H1 (cell line): ENCODE measurements at regions not wholly inside any gene's neighbourhood (a gene's known extent, or its start where the extent isn't known, plus 50 kb on each side); places are given as distances from the start of the nearest gene placed in this dataset.

ENCODE experiments used
- CTCF ChIA-PET: fragments of 300-600 bp; sonication (Branson Sonifier 250); formaldehyde crosslinking; loops from one replicate; lab custom pipeline; 2021; ENCODE audit not compliant: partially characterized antibody; lab: Charles Lee
- POLR2A ChIA-PET: fragments of 300-600 bp; sonication (Branson Sonifier 250); formaldehyde crosslinking; loops from one replicate; lab custom pipeline; 2021; ENCODE audit warnings: inconsistent platforms; ENCODE audit not compliant: partially characterized antibody; lab: Charles Lee
- DNase-seq, 2 experiments: peaks; one replicate each; pipeline versions ENCODE4 v3.0.0 to v3.0.0-alpha.2; 2010 to 2022; ENCODE audit warnings: low spot score in 2 of 2, low read depth in 1 of 2, mixed read lengths in 1 of 2
- FAIRE-seq: peaks from 2 replicates; lab custom pipeline; 2011; peaks lifted over from hg19 to GRCh38; lab: Jason Lieb, UNC
- H2AFZ ChIP-seq: 2 replicates; pipeline ENCODE4 v1.8.1; 2012; ENCODE audit warnings: low read length, inconsistent platforms
- H2AK5ac ChIP-seq: 2 replicates; pipeline ENCODE4 v1.6.1; 2013; ENCODE audit warnings: low read depth, low read length
- H2BK120ac ChIP-seq: replicated peaks from 2 replicates; pipeline ENCODE3; 2013; ENCODE audit warnings: low read depth, low read length, inconsistent platforms
- H2BK12ac ChIP-seq: 2 replicates; pipeline ENCODE4 v1.6.1; 2013; ENCODE audit warnings: low read depth, low read length
- H2BK15ac ChIP-seq: 2 replicates; pipeline ENCODE4 v1.6.1; 2013; ENCODE audit warnings: low read length
- H2BK20ac ChIP-seq: 2 replicates; pipeline ENCODE4 v1.6.1; 2013; ENCODE audit warnings: low read length
- H2BK5ac ChIP-seq: 2 replicates; pipeline ENCODE4 v1.6.1; 2013; ENCODE audit warnings: low read depth, low read length
- H3K14ac ChIP-seq: 2 replicates; pipeline ENCODE4 v1.6.1; 2013; ENCODE audit warnings: inconsistent platforms; ENCODE audit not compliant: insufficient read length
- H3K18ac ChIP-seq: 2 replicates; pipeline ENCODE4 v1.6.1; 2013; ENCODE audit warnings: low read length; ENCODE audit errors: extremely low read depth
- H3K23ac ChIP-seq: 2 replicates; pipeline ENCODE4 v1.6.1; 2013; ENCODE audit warnings: inconsistent platforms; ENCODE audit not compliant: insufficient read length
- H3K23me2 ChIP-seq: 2 replicates; pipeline ENCODE4 v1.6.1; 2013; ENCODE audit warnings: low read depth, low read length
- H3K27ac ChIP-seq: 2 replicates; pipeline ENCODE4 v1.6.1; 2011; ENCODE audit warnings: low read depth, low read length, inconsistent platforms
- H3K27me3 ChIP-seq, 4 experiments: replicated peaks in 1 of 4; 1 replicate in 1 of 4; 2 replicates in 3 of 4; pipeline versions ENCODE4 v1.6.1 to v1.8.1; 2011 to 2013; ENCODE audit warnings: low read length in 3 of 4, mild to moderate bottlenecking in 3 of 4, inconsistent platforms in 2 of 4, mixed read lengths in 2 of 4, moderate library complexity in 1 of 4; ENCODE audit not compliant: control insufficient read depth in 3 of 4, insufficient read depth in 3 of 4; ENCODE audit errors: extremely low read depth in 1 of 4
- H3K36me3 ChIP-seq, 4 experiments: 2 replicates each; pipeline versions ENCODE4 v1.6.1 to v1.8.1; 2011 to 2013; ENCODE audit warnings: mild to moderate bottlenecking in 4 of 4, low read length in 3 of 4, moderate library complexity in 2 of 4, control low read depth in 1 of 4, inconsistent platforms in 1 of 4; ENCODE audit not compliant: insufficient read depth in 4 of 4, control insufficient read depth in 2 of 4
- H3K4ac ChIP-seq: replicated peaks from 2 replicates; pipeline ENCODE3; 2013; ENCODE audit warnings: low read length, low read depth, mixed read lengths, inconsistent platforms; ENCODE audit not compliant: insufficient read length
- H3K4me1 ChIP-seq, 4 experiments: replicated peaks in 1 of 4; 1 replicate in 1 of 4; 2 replicates in 3 of 4; pipeline versions ENCODE4 v1.6.1 to v1.8.1; 2011 to 2013; ENCODE audit warnings: low read length in 3 of 4, inconsistent platforms in 2 of 4, mixed read lengths in 1 of 4; ENCODE audit not compliant: insufficient read depth in 4 of 4, control insufficient read depth in 3 of 4
- H3K4me2 ChIP-seq, 2 experiments: 2 replicates each; pipeline versions ENCODE4 v1.6.1 to v1.8.1; 2011 to 2013; ENCODE audit warnings: low read depth in 2 of 2, low read length in 2 of 2, control low read depth in 1 of 2, inconsistent platforms in 1 of 2, mild to moderate bottlenecking in 1 of 2; ENCODE audit not compliant: insufficient read depth in 1 of 2
- H3K4me3 ChIP-seq, 4 experiments: fragments of 200-600, 300-600 bp in 1 of 4; sonication (generic), shearing (Covaris generic), sonication (Bioruptor Twin) in 1 of 4; 2 replicates each; pipeline versions ENCODE4 v1.5.1 to v1.8.1; 2011 to 2016; ENCODE audit warnings: low read length in 4 of 4, low read depth in 3 of 4, control low read depth in 2 of 4, inconsistent platforms in 2 of 4, mild to moderate bottlenecking in 2 of 4, mixed read lengths in 1 of 4, moderate library complexity in 1 of 4; ENCODE audit not compliant: insufficient read depth in 2 of 4; ENCODE audit errors: extremely low read depth in 1 of 4
- H3K56ac ChIP-seq: replicated peaks from 2 replicates; pipeline ENCODE3; 2013; ENCODE audit warnings: low read depth, mild to moderate bottlenecking, mixed read lengths, low read length, inconsistent platforms; ENCODE audit not compliant: insufficient read length
- H3K79me1 ChIP-seq: 2 replicates; pipeline ENCODE4 v1.6.1; 2013; ENCODE audit warnings: low read depth, low read length, control low read depth
- H3K79me2 ChIP-seq, 2 experiments: 2 replicates each; pipeline versions ENCODE4 v1.6.1 to v1.8.1; 2012 to 2013; ENCODE audit warnings: low read length in 2 of 2, mild to moderate bottlenecking in 2 of 2, inconsistent platforms in 1 of 2; ENCODE audit not compliant: insufficient read depth in 2 of 2, control insufficient read depth in 1 of 2
- H3K9ac ChIP-seq, 4 experiments: replicated peaks in 1 of 4; 1 replicate in 1 of 4; 2 replicates in 3 of 4; pipeline versions ENCODE4 v1.6.1 to v1.8.1; 2011 to 2013; ENCODE audit warnings: low read depth in 3 of 4, low read length in 3 of 4, control low read depth in 2 of 4, mild to moderate bottlenecking in 2 of 4, moderate library complexity in 2 of 4, inconsistent platforms in 1 of 4; ENCODE audit errors: extremely low read depth in 1 of 4
- H3K9me3 ChIP-seq, 2 experiments: 2 replicates each; pipeline versions ENCODE4 v1.6.1 to v1.8.1; 2012 to 2013; ENCODE audit warnings: mild to moderate bottlenecking in 2 of 2, moderate library complexity in 2 of 2, control low read depth in 1 of 2, inconsistent platforms in 1 of 2, low read depth in 1 of 2, low read length in 1 of 2, mixed read lengths in 1 of 2; ENCODE audit not compliant: insufficient read depth in 2 of 2
- H4K20me1 ChIP-seq, 2 experiments: replicated peaks in 1 of 2; 2 replicates each; pipeline versions ENCODE3 to v1.8.1; 2011 to 2013; ENCODE audit warnings: inconsistent platforms in 2 of 2, low read length in 2 of 2, mild to moderate bottlenecking in 1 of 2; ENCODE audit not compliant: insufficient read depth in 2 of 2, control insufficient read depth in 1 of 2
- H4K5ac ChIP-seq: 2 replicates; pipeline ENCODE4 v1.6.1; 2013; ENCODE audit warnings: low read length, low read depth, mixed read lengths, inconsistent platforms; ENCODE audit not compliant: insufficient read length
- H4K8ac ChIP-seq: 2 replicates; pipeline ENCODE4 v1.8.0; 2013; ENCODE audit warnings: mild to moderate bottlenecking, moderate library complexity, low read length, inconsistent platforms; ENCODE audit not compliant: insufficient read depth; ENCODE audit errors: extremely low read depth
- H4K91ac ChIP-seq: replicated peaks from 2 replicates; pipeline ENCODE3; 2013; ENCODE audit warnings: low read length, mixed read lengths, inconsistent platforms; ENCODE audit not compliant: insufficient read length
- CTCF ChIP-seq, 3 experiments: IDR thresholded peaks; 1 replicate in 2 of 3; 2 replicates in 1 of 3; pipeline versions ENCODE4 v1.5.1 to v1.6.1; 2011; ENCODE audit warnings: low read length in 3 of 3, mild to moderate bottlenecking in 3 of 3, inconsistent platforms in 2 of 3, low read depth in 1 of 3, moderate library complexity in 1 of 3; ENCODE audit not compliant: insufficient read depth in 1 of 3; ENCODE audit errors: control extremely low read depth in 1 of 3
- GABPA ChIP-seq: IDR thresholded peaks from 2 replicates; pipeline ENCODE4 v1.6.1; 2011; ENCODE audit warnings: mild to moderate bottlenecking, low read length, moderate library complexity, borderline replicate concordance; ENCODE audit not compliant: insufficient read depth
- HDAC6 ChIP-seq: IDR thresholded peaks from one replicate; pipeline ENCODE4 v1.7.1; 2012; ENCODE audit warnings: low read depth, mild to moderate bottlenecking, inconsistent platforms, low read length, moderate library complexity
- NANOG ChIP-seq: IDR thresholded peaks from 2 replicates; pipeline ENCODE4 v1.6.1; 2011; ENCODE audit warnings: low read length, low read depth, mild to moderate bottlenecking, inconsistent platforms; ENCODE audit not compliant: insufficient read depth, poor library complexity, severe bottlenecking
- POLR2AphosphoS5 ChIP-seq: IDR thresholded peaks from 2 replicates; pipeline ENCODE4 v1.6.1; 2011; ENCODE audit warnings: low read depth, low read length
- RFX5 ChIP-seq: IDR thresholded peaks from 2 replicates; pipeline ENCODE4 v1.6.1; 2011; ENCODE audit warnings: low read depth, low read length, improper control_type of control experiment, borderline replicate concordance
- SP1 ChIP-seq: IDR thresholded peaks from 2 replicates; pipeline ENCODE4 v1.6.1; 2011; ENCODE audit warnings: low read depth, low read length
- SP4 ChIP-seq: IDR thresholded peaks from 2 replicates; pipeline ENCODE4 v1.6.1; 2012; ENCODE audit warnings: low read length, inconsistent platforms
- WGBS, 2 experiments: shearing (Covaris generic) in 1 of 2; methylation state at CpG; one replicate each; pipeline versions ENCODE4 v1.1.6 to v1.1.7; 2013 to 2015; ENCODE audit warnings: low lambda C conversion rate in 2 of 2, mixed read lengths in 2 of 2, inconsistent platforms in 1 of 2, low coverage in 1 of 2, missing lambda C conversion rate in 1 of 2; ENCODE audit not compliant: insufficient replicate concordance in 2 of 2, insufficient coverage in 1 of 2, insufficient read length in 1 of 2; ENCODE audit errors: extremely low coverage in 1 of 2, missing lambda C conversion rate in 1 of 2; 5-methylcytosine and 5-hydroxymethylcytosine counted together
- TF ChIP-seq, protein P1 (sequence below): IDR thresholded peaks from 2 replicates; pipeline ENCODE4 v1.6.1; 2012; ENCODE audit warnings: inconsistent platforms

DNA sequence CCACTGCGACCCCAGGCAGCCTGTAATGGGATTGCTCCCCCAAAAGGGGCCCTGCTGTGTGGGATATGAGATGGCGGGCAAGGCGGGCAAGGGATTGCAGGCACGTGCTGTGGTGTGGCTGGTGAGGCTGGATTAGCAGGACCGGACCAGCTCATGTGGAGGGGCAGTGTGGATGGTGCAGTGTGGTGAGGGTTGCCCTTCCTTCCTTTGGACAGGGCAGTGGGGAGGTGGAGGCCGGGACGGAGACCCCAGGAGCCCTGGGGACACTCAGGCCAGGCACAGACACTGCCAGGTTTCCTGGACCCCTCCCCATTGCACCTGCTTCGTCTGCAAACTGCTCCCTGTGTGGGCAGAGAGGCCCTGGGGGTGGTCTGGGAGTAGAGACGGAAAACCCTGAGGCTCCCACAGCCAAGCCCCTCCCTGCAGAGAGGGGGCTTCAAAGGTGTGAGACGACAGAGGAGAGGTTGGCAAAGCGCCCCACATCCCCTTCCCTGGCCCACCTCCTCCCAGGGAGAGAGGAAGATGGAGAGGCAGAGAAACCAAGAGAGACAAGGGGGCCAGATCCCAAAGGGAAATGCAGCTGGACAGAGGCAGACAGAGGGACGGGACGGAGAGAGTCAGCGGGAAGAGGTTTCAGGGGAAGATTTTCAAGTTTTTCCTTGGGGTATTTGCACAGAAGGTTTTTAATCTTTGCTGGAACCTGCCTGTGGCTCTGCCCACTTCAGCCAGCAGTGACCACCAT lies 89.2 kb downstream of the MICALL2 start:
- H2BK12ac ChIP-seq: peak overlapping the region; percentile 18; the same call in 1 of the 2 replicates
- H4K5ac ChIP-seq: no peak overlapping the region
- H4K8ac ChIP-seq: peak overlapping the region; percentile 11; the same call in 1 of the 2 replicates
- no peaks in the 10 kb centered on the region for H3K79me2 ChIP-seq
- FAIRE-seq: no peak
- ChIA-PET CTCF (interaction anchor here (0.5 to 1.7 kb wide), 8 partner anchors 105 to 421 kb away, joined by 3 to 11 read pairs (median 3); no protein-coding TSS in a partner anchor), POLR2A (interaction anchor here (1.4 kb wide), 1 partner anchor 131 kb away, joined by 3 read pairs; no protein-coding TSS in a partner anchor)
- H2BK15ac ChIP-seq: no peak overlapping the region
- 64% methylated on average over 14 of the region's 14 CpGs; no CpG with 5 or more reads in 1 of the 2 experiments for WGBS, 2 experiments
- H3K4me3 ChIP-seq: peak overlapping the region in 1 of 4 experiments; percentile 54; a peak in 4 of 8 replicates
- H3K23me2 ChIP-seq: peaks cover 2% of the 10 kb centered on the region; the same call in 1 of the 2 replicates
- peak overlapping the region; percentile 41 to 84 for H3K4me2 ChIP-seq
- no peak overlapping the region; the same call in 1 of the 2 replicates for H2AFZ ChIP-seq
- H3K79me1 ChIP-seq: no peaks in the 10 kb centered on the region
- no peak overlapping the region for H2BK20ac ChIP-seq
- no peaks in the 10 kb centered on the region for H3K36me3 ChIP-seq
- H3K56ac ChIP-seq: no peak overlapping the region
- peaks cover 0 to 25% (median 17%) of the 10 kb centered on the region in 4 experiments; a peak in 5 of 7 replicates for H3K27me3 ChIP-seq
- H2BK5ac ChIP-seq: no peak overlapping the region
- H3K4ac ChIP-seq: no peak overlapping the region
- H4K20me1 ChIP-seq: no peaks in the 10 kb centered on the region
- no peak overlapping the region for H3K27ac ChIP-seq
- H4K91ac ChIP-seq: peak overlapping the region; percentile 73
- H3K18ac ChIP-seq: no peak overlapping the region; the same call in none of the 2 replicates
- H2BK120ac ChIP-seq: no peak overlapping the region
- peaks cover 0 to 13% (median 7%) of the 10 kb centered on the region in 4 experiments; a peak in 5 of 7 replicates for H3K4me1 ChIP-seq
- no peak overlapping the region for H3K9ac ChIP-seq
- no peak overlapping the region for H2AK5ac ChIP-seq
- peak in 1 of 2 experiments; percentile 64 for DNase-seq
- no peak overlapping the region for H3K23ac ChIP-seq
- no peaks in the 10 kb centered on the region for H3K9me3 ChIP-seq
- no peak overlapping the region for H3K14ac ChIP-seq
- TF ChIP-seq RFX5 (no peak), NANOG (no peak), SP1 (no peak), CTCF (IDR thresholded peaks at IDR 0.05; ENCODE audit: control extremely low read depth in 1 of 3, insufficient read depth in 1 of 3, low read depth in 1 of 3, low read length in 3 of 3) (no peak), SP4 (no peak), HDAC6 (no peak), GABPA (no peak), POLR2AphosphoS5 (no peak)
- TF ChIP-seq, protein P1, sequence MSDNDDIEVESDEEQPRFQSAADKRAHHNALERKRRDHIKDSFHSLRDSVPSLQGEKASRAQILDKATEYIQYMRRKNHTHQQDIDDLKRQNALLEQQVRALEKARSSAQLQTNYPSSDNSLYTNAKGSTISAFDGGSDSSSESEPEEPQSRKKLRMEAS: peak; percentile 84
